Tibial nerve (tissue), 3 donors: ENCODE measurements at regions not wholly inside any gene's neighbourhood (a gene's known extent, or its start where the extent isn't known, plus 50 kb on each side); places are given as distances from the start of the nearest gene placed in this dataset.

Source experiments
- POLR2A ChIP-seq, 2 donors: fragments of 450-650 bp; IDR thresholded peaks; one replicate each; pipeline ENCODE4 v1.6.1; 2017; ENCODE audit warnings: antibody characterized with exemption in 2 of 2, mild to moderate bottlenecking in 2 of 2, moderate library complexity in 2 of 2
- TF ChIP-seq, protein P1 (sequence below), 5 experiments: fragments of 200-600 bp in 3 of 5; fragments of 450-650 bp in 2 of 5; sonication (generic) in 3 of 5; IDR thresholded peaks; one replicate each; pipeline ENCODE4 v1.5.1; 2016 to 2019; ENCODE audit warnings: antibody characterized with exemption in 5 of 5, mild to moderate bottlenecking in 3 of 5, moderate library complexity in 2 of 5

DNA sequence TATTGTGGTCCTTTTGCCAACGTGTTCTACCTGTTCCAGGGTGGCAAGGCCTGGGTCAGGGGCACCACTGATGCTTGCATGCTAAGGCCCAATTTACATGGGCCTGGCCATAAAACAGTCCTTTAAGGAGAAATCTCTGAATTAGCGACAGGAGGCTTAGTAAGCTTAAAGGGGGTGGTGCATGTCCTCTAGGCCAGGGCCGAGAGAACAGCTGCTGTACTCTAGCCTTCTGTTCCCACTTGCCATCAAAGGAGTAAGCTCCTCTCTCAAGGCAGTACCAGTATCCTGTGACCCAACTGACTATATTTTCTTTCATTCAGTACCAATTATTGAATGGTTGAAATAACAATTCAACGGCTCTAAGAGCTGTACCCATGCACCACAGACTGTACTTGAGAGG is 67.7 kb upstream of the ZDHHC17 start:
- TF ChIP-seq, protein P1, sequence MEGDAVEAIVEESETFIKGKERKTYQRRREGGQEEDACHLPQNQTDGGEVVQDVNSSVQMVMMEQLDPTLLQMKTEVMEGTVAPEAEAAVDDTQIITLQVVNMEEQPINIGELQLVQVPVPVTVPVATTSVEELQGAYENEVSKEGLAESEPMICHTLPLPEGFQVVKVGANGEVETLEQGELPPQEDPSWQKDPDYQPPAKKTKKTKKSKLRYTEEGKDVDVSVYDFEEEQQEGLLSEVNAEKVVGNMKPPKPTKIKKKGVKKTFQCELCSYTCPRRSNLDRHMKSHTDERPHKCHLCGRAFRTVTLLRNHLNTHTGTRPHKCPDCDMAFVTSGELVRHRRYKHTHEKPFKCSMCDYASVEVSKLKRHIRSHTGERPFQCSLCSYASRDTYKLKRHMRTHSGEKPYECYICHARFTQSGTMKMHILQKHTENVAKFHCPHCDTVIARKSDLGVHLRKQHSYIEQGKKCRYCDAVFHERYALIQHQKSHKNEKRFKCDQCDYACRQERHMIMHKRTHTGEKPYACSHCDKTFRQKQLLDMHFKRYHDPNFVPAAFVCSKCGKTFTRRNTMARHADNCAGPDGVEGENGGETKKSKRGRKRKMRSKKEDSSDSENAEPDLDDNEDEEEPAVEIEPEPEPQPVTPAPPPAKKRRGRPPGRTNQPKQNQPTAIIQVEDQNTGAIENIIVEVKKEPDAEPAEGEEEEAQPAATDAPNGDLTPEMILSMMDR (IDR thresholded peaks at IDR 0.05): no peak
- TF ChIP-seq POLR2A (IDR thresholded peaks at IDR 0.05): no peak
